Endothelial cell of umbilical vein (primary cell): ENCODE measurements at regions not wholly inside any gene's neighbourhood (a gene's known extent, or its start where the extent isn't known, plus 50 kb on each side); places are given as distances from the start of the nearest gene placed in this dataset.

ENCODE experiments used
- BruUV-seq: library from RNA; stranded (reverse); fragments of 400-500 nt; replicated peaks from 2 replicates; lab custom pipeline; 2021; lab: Mats Ljungman, UMichigan
- CTCF ChIA-PET: fragments of 300-600, 350-600 bp; sonication (Branson Sonifier 250); formaldehyde crosslinking; loops from one replicate; lab custom pipeline; 2021; ENCODE audit warnings: antibody characterized with exemption, inconsistent platforms; lab: Charles Lee
- POLR2A ChIA-PET: fragments of 300-600, 350-600 bp; sonication (Branson Sonifier 250); formaldehyde crosslinking; loops from one replicate; lab custom pipeline; 2021; ENCODE audit warnings: antibody characterized with exemption, inconsistent platforms; lab: Charles Lee
- DNase-seq: peaks from one replicate; pipeline ENCODE4 v3.0.0-alpha.2; 2011; ENCODE audit warnings: low read depth, low spot score
- FAIRE-seq: peaks from 2 replicates; lab custom pipeline; 2011; peaks lifted over from hg19 to GRCh38; lab: Jason Lieb, UNC
- H2AFZ ChIP-seq: 2 replicates; pipeline ENCODE4 v1.6.0; 2012; ENCODE audit warnings: low read depth, low read length, control low read depth, inconsistent platforms
- H3K27ac ChIP-seq: 2 replicates; pipeline ENCODE4 v1.5.1; 2011; ENCODE audit warnings: low read depth, mild to moderate bottlenecking, control low read depth, low read length, moderate library complexity; ENCODE audit not compliant: insufficient read depth
- H3K27me3 ChIP-seq, 2 experiments: 2 replicates each; pipeline versions ENCODE4 v1.6.0 to v1.6.1; 2011; ENCODE audit warnings: low read length in 2 of 2, mixed read lengths in 1 of 2; ENCODE audit not compliant: control insufficient read depth in 2 of 2, insufficient read depth in 2 of 2
- H3K36me3 ChIP-seq, 2 experiments: 2 replicates in 1 of 2; 3 replicates in 1 of 2; pipeline ENCODE4 v1.5.1; 2011; ENCODE audit warnings: low read length in 2 of 2, mild to moderate bottlenecking in 1 of 2, moderate library complexity in 1 of 2; ENCODE audit not compliant: control insufficient read depth in 2 of 2, insufficient read depth in 2 of 2; ENCODE audit errors: extremely low read depth in 1 of 2
- H3K4me1 ChIP-seq: 3 replicates; pipeline ENCODE4 v1.5.1; 2011; ENCODE audit warnings: mild to moderate bottlenecking, low read length; ENCODE audit not compliant: control insufficient read depth, insufficient read depth; ENCODE audit errors: extremely low read depth
- H3K4me2 ChIP-seq: 2 replicates; pipeline ENCODE4 v1.6.1; 2011; ENCODE audit warnings: low read length, control low read depth, mixed read lengths; ENCODE audit not compliant: insufficient read depth
- H3K4me3 ChIP-seq, 3 experiments: fragments of 200-600 bp in 1 of 3; sonication (generic), shearing (Covaris generic) in 1 of 3; replicated peaks in 1 of 3; 2 replicates each; pipeline ENCODE4 v1.5.1; 2011 to 2016; ENCODE audit warnings: control low read depth in 3 of 3, low read length in 3 of 3, mild to moderate bottlenecking in 2 of 3, inconsistent platforms in 1 of 3, low read depth in 1 of 3, moderate library complexity in 1 of 3; ENCODE audit not compliant: insufficient read depth in 1 of 3
- H3K79me2 ChIP-seq: 2 replicates; pipeline ENCODE4 v1.6.0; 2012; ENCODE audit warnings: low read length, inconsistent platforms; ENCODE audit not compliant: control insufficient read depth, insufficient read depth
- H3K9ac ChIP-seq: replicated peaks from 2 replicates; pipeline ENCODE3; 2011; ENCODE audit warnings: low read length, control low read depth; ENCODE audit not compliant: insufficient read depth; ENCODE audit errors: extremely low read depth
- H3K9me1 ChIP-seq: replicated peaks from 3 replicates; pipeline ENCODE4 v1.6.0; 2011; ENCODE audit warnings: mild to moderate bottlenecking, low read length; ENCODE audit not compliant: control insufficient read depth, insufficient read depth; ENCODE audit errors: extremely low read depth
- H3K9me3 ChIP-seq: replicated peaks from 2 replicates; pipeline ENCODE4 v1.5.1; 2012; ENCODE audit warnings: low read length, inconsistent platforms; ENCODE audit not compliant: control insufficient read depth, insufficient read depth
- H4K20me1 ChIP-seq: replicated peaks from 2 replicates; pipeline ENCODE3; 2011; ENCODE audit warnings: mild to moderate bottlenecking, low read length; ENCODE audit not compliant: control insufficient read depth, insufficient read depth; ENCODE audit errors: extremely low read depth
- CTCF ChIP-seq, 2 donors: IDR thresholded peaks; 1 replicate in 1 of 2; 2 replicates in 1 of 2; pipeline ENCODE4 v1.5.1; 2011; ENCODE audit warnings: low read length in 2 of 2, mild to moderate bottlenecking in 2 of 2, moderate library complexity in 2 of 2, control low read depth in 1 of 2, inconsistent platforms in 1 of 2, low read depth in 1 of 2; ENCODE audit not compliant: insufficient read depth in 1 of 2; ENCODE audit errors: extremely low read depth in 1 of 2
- EZH2 ChIP-seq: IDR thresholded peaks from 2 replicates; pipeline ENCODE4 v1.6.1; 2012; ENCODE audit warnings: borderline replicate concordance, low read depth, mild to moderate bottlenecking, moderate library complexity, low read length, inconsistent platforms; ENCODE audit not compliant: severe bottlenecking
- FOS ChIP-seq: IDR thresholded peaks from 2 replicates; pipeline ENCODE4 v1.6.1; 2011; ENCODE audit warnings: mild to moderate bottlenecking, low read length, moderate library complexity, borderline replicate concordance; ENCODE audit not compliant: insufficient read depth
- GATA2 ChIP-seq: IDR thresholded peaks from 2 replicates; pipeline ENCODE4 v1.7.0; 2011; ENCODE audit warnings: low read depth, mild to moderate bottlenecking, moderate library complexity, mixed read lengths, low read length; ENCODE audit not compliant: insufficient read length, insufficient read depth
- JUN ChIP-seq: IDR thresholded peaks from 2 replicates; pipeline ENCODE4 v1.6.1; 2011; ENCODE audit warnings: borderline replicate concordance, low read depth; ENCODE audit not compliant: insufficient read length, insufficient read depth
- MAX ChIP-seq: IDR thresholded peaks from 2 replicates; pipeline ENCODE4 v1.6.1; 2011; ENCODE audit not compliant: insufficient read depth, insufficient read length
- MYC ChIP-seq: IDR thresholded peaks from one replicate; pipeline ENCODE4 v1.6.1; 2011; ENCODE audit warnings: mild to moderate bottlenecking, low read depth, low read length
- POLR2A ChIP-seq: IDR thresholded peaks from 2 replicates; pipeline ENCODE4 v1.6.1; 2012; ENCODE audit warnings: low read depth, mild to moderate bottlenecking, control low read depth, low read length
- POLR2AphosphoS5 ChIP-seq: IDR thresholded peaks from 2 replicates; pipeline ENCODE4 v1.6.1; 2012; ENCODE audit warnings: low read depth, mild to moderate bottlenecking, control low read depth, low read length, moderate library complexity; ENCODE audit not compliant: insufficient read depth
- dilution Hi-C: fragments of 300-500 bp; cut with MboI; formaldehyde crosslinking; loops from one replicate; pipeline ENCODE4 v1.15.0; 2019; ENCODE audit warnings: low sequenced_read_pairs; ENCODE audit not compliant: extremely low pct_ligation_motif_present
- intact Hi-C: fragments of 100-400 bp; cut with micrococcal nuclease; formaldehyde crosslinking; loops from one replicate; pipeline ENCODE4 v1.10.0; 2022

DNA sequence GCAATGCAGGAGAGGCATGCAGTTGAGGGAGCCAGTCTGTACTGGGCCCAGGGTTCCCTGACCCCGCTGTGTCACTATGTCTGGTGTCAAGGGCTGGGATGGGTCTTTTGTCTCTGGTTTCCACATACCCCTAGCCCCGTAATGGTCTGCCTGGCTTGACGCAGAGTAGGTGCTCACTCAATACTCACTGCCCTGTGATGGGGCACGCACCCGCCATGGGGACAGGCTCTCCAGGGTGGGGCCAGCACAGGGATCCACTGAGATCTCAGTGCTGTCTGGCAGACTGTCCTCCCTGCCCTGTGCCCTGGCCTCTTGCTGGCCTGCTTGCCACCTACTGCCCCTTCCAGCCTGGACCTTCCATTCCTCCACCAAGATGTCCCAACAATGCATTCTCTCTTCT is 101.7 kb upstream of the CD82 start:
- no peak for FAIRE-seq
- H3K9me3 ChIP-seq: no peaks in the 10 kb centered on the region
- ChIA-PET CTCF (interaction anchor here (1.1 kb wide), 1 partner anchor 331 kb away, joined by 3 read pairs; no protein-coding TSS in a partner anchor), POLR2A (no interaction called here)
- dilution Hi-C loops (no loop called here), intact Hi-C loops (no loop called here)
- H3K36me3 ChIP-seq: no peaks in the 10 kb centered on the region
- no peaks in the 10 kb centered on the region for H3K79me2 ChIP-seq
- no peak overlapping the region for H3K4me3 ChIP-seq
- no peaks in the 10 kb centered on the region for H3K9me1 ChIP-seq
- no peaks in the 10 kb centered on the region for H3K27me3 ChIP-seq
- no TSS peak for BruUV-seq
- no peak overlapping the region for H3K4me2 ChIP-seq
- H2AFZ ChIP-seq: no peak overlapping the region
- no peak for DNase-seq
- H4K20me1 ChIP-seq: no peaks in the 10 kb centered on the region
- H3K9ac ChIP-seq: no peak overlapping the region
- no peak for TF ChIP-seq EZH2
- no peak for TF ChIP-seq CTCF (IDR thresholded peaks at IDR 0.05; ENCODE audit: extremely low read depth in 1 of 2, insufficient read depth in 1 of 2, low read depth in 1 of 2, low read length in 2 of 2)
- no peak for TF ChIP-seq MYC
- no peak for TF ChIP-seq JUN
- TF ChIP-seq FOS: no peak
- no peak for TF ChIP-seq POLR2AphosphoS5
- no peak for TF ChIP-seq MAX
- TF ChIP-seq GATA2: no peak
- TF ChIP-seq POLR2A: no peak
- H3K4me1 ChIP-seq: no peaks in the 10 kb centered on the region
- H3K27ac ChIP-seq: no peak overlapping the region
